ENCODE measurements at regions not wholly inside any gene's neighbourhood (a gene's known extent, or its start where the extent isn't known, plus 50 kb on each side); places are given as distances from the start of the nearest gene placed in this dataset.
"Not testable (repeated sequence)": the region's sequence is repeated elsewhere in the genome, so short reads cannot be mapped to it uniquely, and the experiment has no call there.

DNA sequence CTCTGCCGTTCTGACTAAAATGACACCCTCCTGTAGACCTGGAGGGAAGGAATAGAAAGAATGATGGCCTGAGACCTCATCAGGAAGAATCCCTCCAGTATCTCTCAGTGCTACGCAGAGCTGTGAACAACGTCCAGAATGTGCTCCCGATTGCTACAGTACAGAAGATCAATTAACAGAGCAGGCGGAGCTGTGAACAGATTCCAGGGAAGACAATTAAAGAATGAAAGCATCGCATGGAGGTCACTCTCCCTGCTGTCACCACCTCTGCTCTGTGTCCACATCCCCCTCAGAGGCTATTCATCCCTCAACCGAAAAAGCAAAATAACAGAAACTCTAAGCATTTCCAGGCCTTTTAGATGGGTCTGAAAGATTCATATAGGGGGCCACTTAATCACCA lies 481.0 kb downstream of the EIPR1 start:
- peaks cover 14% of the 10 kb centered on the region for H3K4me1 Mint-ChIP-seq
- DNase-seq, result no peak
- no peaks in the 10 kb centered on the region for H3K27me3 Mint-ChIP-seq
- H3K4me3 ChIP-seq (ENCODE audit: control extremely low read depth in 1 of 5, extremely low read depth in 1 of 5, insufficient read depth in 1 of 5, low read depth in 2 of 5, low read length in 4 of 5), result no peak overlapping the region
- ChIA-PET CTCF (no interaction called here), POLR2A (no interaction called here)
- H3K9me3 Mint-ChIP-seq (ENCODE audit: insufficient read depth), result no peaks in the 10 kb centered on the region
- no peaks in the 10 kb centered on the region for H3K9me3 ChIP-seq (ENCODE audit: control extremely low read depth in 1 of 3, control insufficient read depth in 2 of 3, insufficient read depth in 1 of 3, low read length in 2 of 3)
- no peak for ATAC-seq (ENCODE audit: low read depth)
- H3K36me3 ChIP-seq (replicated peaks in 1 of 2; ENCODE audit: control extremely low read depth in 1 of 2, control insufficient read depth in 1 of 2, extremely low read depth in 1 of 2, insufficient read depth in 2 of 2, low read length in 1 of 2), result no peaks in the 10 kb centered on the region
- H2AFZ ChIP-seq (ENCODE audit: insufficient read depth, low read depth, low read length, poor library complexity, severe bottlenecking), result no peak overlapping the region
- TF ChIP-seq, protein P1, sequence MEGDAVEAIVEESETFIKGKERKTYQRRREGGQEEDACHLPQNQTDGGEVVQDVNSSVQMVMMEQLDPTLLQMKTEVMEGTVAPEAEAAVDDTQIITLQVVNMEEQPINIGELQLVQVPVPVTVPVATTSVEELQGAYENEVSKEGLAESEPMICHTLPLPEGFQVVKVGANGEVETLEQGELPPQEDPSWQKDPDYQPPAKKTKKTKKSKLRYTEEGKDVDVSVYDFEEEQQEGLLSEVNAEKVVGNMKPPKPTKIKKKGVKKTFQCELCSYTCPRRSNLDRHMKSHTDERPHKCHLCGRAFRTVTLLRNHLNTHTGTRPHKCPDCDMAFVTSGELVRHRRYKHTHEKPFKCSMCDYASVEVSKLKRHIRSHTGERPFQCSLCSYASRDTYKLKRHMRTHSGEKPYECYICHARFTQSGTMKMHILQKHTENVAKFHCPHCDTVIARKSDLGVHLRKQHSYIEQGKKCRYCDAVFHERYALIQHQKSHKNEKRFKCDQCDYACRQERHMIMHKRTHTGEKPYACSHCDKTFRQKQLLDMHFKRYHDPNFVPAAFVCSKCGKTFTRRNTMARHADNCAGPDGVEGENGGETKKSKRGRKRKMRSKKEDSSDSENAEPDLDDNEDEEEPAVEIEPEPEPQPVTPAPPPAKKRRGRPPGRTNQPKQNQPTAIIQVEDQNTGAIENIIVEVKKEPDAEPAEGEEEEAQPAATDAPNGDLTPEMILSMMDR (IDR thresholded peaks at IDR 0.05), result no peak
- no peak for TF ChIP-seq EZH2 (IDR thresholded peaks at IDR 0.05; ENCODE audit: borderline replicate concordance, insufficient read depth, low read depth, low read length, poor library complexity, severe bottlenecking)
- H3K4me1 ChIP-seq (ENCODE audit: control insufficient read depth in 2 of 2, insufficient read depth in 2 of 2, low read length in 2 of 2), result peaks cover 12 to 28% of the 10 kb centered on the region in 2 donors
- no peak overlapping the region for H3K27ac ChIP-seq (ENCODE audit: low read length in 2 of 2)
- no peak overlapping the region for H3K27ac Mint-ChIP-seq
- H4K20me1 ChIP-seq (ENCODE audit: control insufficient read depth, insufficient read depth, low read length, poor library complexity, severe bottlenecking), result no peaks in the 10 kb centered on the region
- H3K4me2 ChIP-seq (replicated peaks; ENCODE audit: low read depth, low read length, poor library complexity, severe bottlenecking), result no peak overlapping the region
- whole genome bisulfite sequencing (ENCODE audit: insufficient coverage), result 91% methylated on average over 5 of the region's 7 CpGs
- no peak overlapping the region for H3K4me3 Mint-ChIP-seq
- H3K9ac ChIP-seq (ENCODE audit: low read length), result no peak overlapping the region
- intact Hi-C loops (cut with micrococcal nuclease), result no loop called here
- no peaks in the 10 kb centered on the region for H3K27me3 ChIP-seq (replicated peaks in 1 of 4; ENCODE audit: control extremely low read depth in 1 of 4, control insufficient read depth in 3 of 4, insufficient read depth in 4 of 4, low read length in 3 of 4)
- H3K79me2 ChIP-seq (ENCODE audit: control insufficient read depth, insufficient read depth, low read length), result no peaks in the 10 kb centered on the region

DNA sequence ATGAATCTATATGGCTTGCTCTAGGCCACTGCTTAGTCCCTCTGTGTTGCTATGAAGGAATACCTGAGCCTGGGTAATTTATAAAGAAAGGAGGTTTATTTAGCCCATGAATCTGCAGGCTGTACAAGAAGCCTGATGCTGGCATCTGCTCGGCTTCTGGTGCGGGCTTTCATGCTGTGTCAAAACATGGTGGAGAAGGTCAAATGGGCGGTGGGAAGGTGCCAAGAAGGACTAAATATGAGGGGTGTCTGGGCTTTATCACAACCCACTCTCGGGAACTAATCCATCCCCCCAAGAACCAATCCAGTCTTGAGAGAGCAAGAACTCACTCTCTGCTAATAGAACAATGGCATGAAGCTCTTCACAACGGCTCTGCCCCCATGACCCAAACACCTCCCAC lies 481.6 kb downstream of the EIPR1 start:
- ATAC-seq (ENCODE audit: low read depth), result no peak
- POLR2A ChIA-PET, result no interaction called here

DNA sequence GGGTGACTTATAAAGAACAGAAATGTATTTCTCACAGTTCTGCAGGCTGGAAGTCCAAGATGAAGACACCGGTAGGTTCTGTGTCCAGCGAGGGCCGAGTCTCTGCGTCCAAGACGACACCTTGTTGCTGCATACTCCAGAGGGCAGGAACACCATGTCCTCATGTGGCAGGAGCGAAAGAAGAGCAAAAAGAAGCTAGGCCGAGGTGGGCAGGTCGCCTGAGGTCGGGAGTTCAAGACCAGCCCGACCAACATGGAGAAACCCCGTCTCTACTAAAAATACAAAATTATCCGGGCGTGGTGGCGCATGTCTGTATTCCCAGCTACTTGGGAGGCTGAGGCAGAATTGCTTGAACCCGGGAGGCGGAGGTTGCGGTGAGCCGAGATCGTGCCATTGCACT lies 483.6 kb downstream of the EIPR1 start:
- H3K27ac ChIP-seq (ENCODE audit: low read length in 2 of 2); H3K27ac Mint-ChIP-seq; H3K4me1 ChIP-seq (ENCODE audit: control insufficient read depth in 2 of 2, insufficient read depth in 2 of 2, low read length in 2 of 2); CTCF ChIA-PET; H3K36me3 ChIP-seq (replicated peaks in 1 of 2; ENCODE audit: control extremely low read depth in 1 of 2, control insufficient read depth in 1 of 2, extremely low read depth in 1 of 2, insufficient read depth in 2 of 2, low read length in 1 of 2); H3K79me2 ChIP-seq (ENCODE audit: control insufficient read depth, insufficient read depth, low read length); POLR2A ChIA-PET; H3K9me3 Mint-ChIP-seq (ENCODE audit: insufficient read depth); ATAC-seq (ENCODE audit: low read depth); H3K4me3 Mint-ChIP-seq; H3K9ac ChIP-seq (ENCODE audit: low read length); H3K4me2 ChIP-seq (replicated peaks; ENCODE audit: low read depth, low read length, poor library complexity, severe bottlenecking); DNase-seq; H3K4me1 Mint-ChIP-seq; H3K4me3 ChIP-seq (ENCODE audit: control extremely low read depth in 1 of 5, extremely low read depth in 1 of 5, insufficient read depth in 1 of 5, low read depth in 2 of 5, low read length in 4 of 5); H4K20me1 ChIP-seq (ENCODE audit: control insufficient read depth, insufficient read depth, low read length, poor library complexity, severe bottlenecking); H2AFZ ChIP-seq (ENCODE audit: insufficient read depth, low read depth, low read length, poor library complexity, severe bottlenecking); intact Hi-C loops (cut with micrococcal nuclease); H3K27me3 Mint-ChIP-seq; H3K27me3 ChIP-seq (replicated peaks in 1 of 4; ENCODE audit: control extremely low read depth in 1 of 4, control insufficient read depth in 3 of 4, insufficient read depth in 4 of 4, low read length in 3 of 4); H3K9me3 ChIP-seq (ENCODE audit: control extremely low read depth in 1 of 3, control insufficient read depth in 2 of 3, insufficient read depth in 1 of 3, low read length in 2 of 3): not testable (repeated sequence)
- WGBS (ENCODE audit: insufficient coverage), result 92% methylated on average over 18 of the region's 19 CpGs

More for the DNA sequence above, 481.6 kb downstream of the EIPR1 start:
- H2AFZ ChIP-seq (ENCODE audit: insufficient read depth, low read depth, low read length, poor library complexity, severe bottlenecking), result no peak overlapping the region
- TF ChIP-seq, protein P1 (IDR thresholded peaks at IDR 0.05), result no peak
- TF ChIP-seq EZH2 (IDR thresholded peaks at IDR 0.05; ENCODE audit: borderline replicate concordance, insufficient read depth, low read depth, low read length, poor library complexity, severe bottlenecking), result no peak
- H4K20me1 ChIP-seq (ENCODE audit: control insufficient read depth, insufficient read depth, low read length, poor library complexity, severe bottlenecking), result no peaks in the 10 kb centered on the region
- H3K36me3 ChIP-seq (replicated peaks in 1 of 2; ENCODE audit: control extremely low read depth in 1 of 2, control insufficient read depth in 1 of 2, extremely low read depth in 1 of 2, insufficient read depth in 2 of 2, low read length in 1 of 2), result no peaks in the 10 kb centered on the region
- H3K27me3 ChIP-seq (replicated peaks in 1 of 4; ENCODE audit: control extremely low read depth in 1 of 4, control insufficient read depth in 3 of 4, insufficient read depth in 4 of 4, low read length in 3 of 4), result no peaks in the 10 kb centered on the region
- intact Hi-C loops (cut with micrococcal nuclease), result no loop called here
- 91% methylated on average over 3 of the region's 5 CpGs for WGBS (ENCODE audit: insufficient coverage)
- no peak overlapping the region for H3K4me3 Mint-ChIP-seq
- H3K27me3 Mint-ChIP-seq, result no peaks in the 10 kb centered on the region
- no peaks in the 10 kb centered on the region for H3K9me3 Mint-ChIP-seq (ENCODE audit: insufficient read depth)
- H3K27ac Mint-ChIP-seq, result no peak overlapping the region
- H3K4me1 Mint-ChIP-seq, result peaks cover 7% of the 10 kb centered on the region
- H3K79me2 ChIP-seq (ENCODE audit: control insufficient read depth, insufficient read depth, low read length), result no peaks in the 10 kb centered on the region
- H3K9ac ChIP-seq (ENCODE audit: low read length), result no peak overlapping the region
- CTCF ChIA-PET, result no interaction called here
- H3K4me1 ChIP-seq (ENCODE audit: control insufficient read depth in 2 of 2, insufficient read depth in 2 of 2, low read length in 2 of 2), result peaks cover 5 to 21% of the 10 kb centered on the region in 2 donors
- H3K27ac ChIP-seq (ENCODE audit: low read length in 2 of 2), result no peak overlapping the region
- no peak overlapping the region for H3K4me3 ChIP-seq (ENCODE audit: control extremely low read depth in 1 of 5, extremely low read depth in 1 of 5, insufficient read depth in 1 of 5, low read depth in 2 of 5, low read length in 4 of 5)
- no peak for DNase-seq
- no peak overlapping the region for H3K4me2 ChIP-seq (replicated peaks; ENCODE audit: low read depth, low read length, poor library complexity, severe bottlenecking)
- no peaks in the 10 kb centered on the region for H3K9me3 ChIP-seq (ENCODE audit: control extremely low read depth in 1 of 3, control insufficient read depth in 2 of 3, insufficient read depth in 1 of 3, low read length in 2 of 3)
